ENCODE measurements at regions not wholly inside any gene's neighbourhood (a gene's known extent, or its start where the extent isn't known, plus 50 kb on each side); places are given as distances from the start of the nearest gene placed in this dataset.
"Not testable (repeated sequence)": the region's sequence is repeated elsewhere in the genome, so short reads cannot be mapped to it uniquely, and the experiment has no call there.

GRCh38 chr6:20263059-20263458 is 50.8 kb upstream of the MBOAT1 start:
- no peak for DNase-seq (ENCODE audit: low spot score)

- no peak for DNase-seq (ENCODE audit: low spot score)
Measured at GRCh38 chr6:20265842-20266241, 53.6 kb upstream of the MBOAT1 start.

- DNase-seq (ENCODE audit: low spot score), result peak; percentile 25
Measured at GRCh38 chr6:20266851-20267608, 54.8 kb upstream of the MBOAT1 start.

GRCh38 chr6:20269181-20269580 is 56.9 kb upstream of the MBOAT1 start:
- DNase-seq (ENCODE audit: low spot score), result no peak

- DNase-seq (ENCODE audit: low spot score), result no peak
Measured at GRCh38 chr6:20271818-20272217, 59.5 kb upstream of the MBOAT1 start.

GRCh38 chr6:20274137-20274536 is 61.9 kb upstream of the MBOAT1 start:
- DNase-seq (ENCODE audit: low spot score), result no peak

GRCh38 chr6:20275837-20276236 is 63.6 kb upstream of the MBOAT1 start:
- not testable (repeated sequence) for DNase-seq (ENCODE audit: low spot score)

- DNase-seq (ENCODE audit: low spot score), result not testable (repeated sequence)
Measured at GRCh38 chr6:20277724-20278123, 65.5 kb upstream of the MBOAT1 start.

- no peak for DNase-seq (ENCODE audit: low spot score)
Measured at GRCh38 chr6:20279051-20279450, 66.8 kb upstream of the MBOAT1 start.

GRCh38 chr6:20279608-20280287 is 67.5 kb upstream of the MBOAT1 start:
- no peak for DNase-seq (ENCODE audit: low spot score)

- DNase-seq (ENCODE audit: low spot score), result no peak
Measured at GRCh38 chr6:20280288-20280621, 68.0 kb upstream of the MBOAT1 start.

- DNase-seq (ENCODE audit: low spot score), result no peak
Measured at GRCh38 chr6:20284672-20285071, 72.4 kb upstream of the MBOAT1 start.

GRCh38 chr6:20286968-20287565 is 74.8 kb upstream of the MBOAT1 start:
- no peak for DNase-seq (ENCODE audit: low spot score)

GRCh38 chr6:20291764-20292580 is 79.7 kb upstream of the MBOAT1 start:
- DNase-seq (ENCODE audit: low spot score), result peak; percentile 78

GRCh38 chr6:20292905-20293304 is 80.6 kb upstream of the MBOAT1 start:
- DNase-seq (ENCODE audit: low spot score), result no peak

GRCh38 chr6:20301256-20301655 is 89.0 kb upstream of the MBOAT1 start:
- DNase-seq (ENCODE audit: low spot score), result no peak

- no peak for DNase-seq (ENCODE audit: low spot score)
Measured at GRCh38 chr6:20302168-20302567, 89.9 kb upstream of the MBOAT1 start.

GRCh38 chr6:20302702-20303251 is 90.5 kb upstream of the MBOAT1 start:
- DNase-seq (ENCODE audit: low spot score), result no peak

- DNase-seq (ENCODE audit: low spot score), result no peak
Measured at GRCh38 chr6:20306491-20306890, 94.2 kb upstream of the MBOAT1 start.

- DNase-seq (ENCODE audit: low spot score), result no peak
Measured at GRCh38 chr6:20309186-20309585, 92.5 kb upstream of the E2F3 start.

GRCh38 chr6:20310185-20310584 is 91.5 kb upstream of the E2F3 start:
- no peak for DNase-seq (ENCODE audit: low spot score)

- no peak for DNase-seq (ENCODE audit: low spot score)
Measured at GRCh38 chr6:20312606-20313005, 89.1 kb upstream of the E2F3 start.
